ENCODE measurements at regions not wholly inside any gene's neighbourhood (a gene's known extent, or its start where the extent isn't known, plus 50 kb on each side); places are given as distances from the start of the nearest gene placed in this dataset.

DNA sequence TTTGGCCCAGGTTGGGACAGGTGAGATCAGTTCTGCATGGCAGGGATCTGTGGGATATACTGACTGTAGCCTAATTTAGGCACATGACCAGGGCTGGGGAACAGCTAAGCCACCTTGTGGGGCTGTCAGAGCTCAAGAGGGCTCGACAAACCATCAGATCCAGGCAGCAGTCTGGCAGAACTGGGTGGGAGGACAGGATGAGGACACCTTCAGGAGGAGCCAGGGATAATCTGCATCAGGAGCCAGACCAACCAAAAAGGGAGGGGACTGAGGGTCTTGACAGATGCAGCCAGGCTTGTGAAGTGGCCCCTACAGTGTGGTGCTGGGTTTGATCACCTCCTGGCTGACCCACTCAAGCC is 123.4 kb downstream of the MAFB start:
- no peak for DNase-seq
- Mint-ChIP-seq H3K36me3 (ENCODE audit: low read depth) (no peaks in the 10 kb centered on the region), H3K9me3 (peaks cover 1% of the 10 kb centered on the region), H3K27me3 (peaks cover 4% of the 10 kb centered on the region), H3K27ac (no peak overlapping the region), H3K4me3 (no peak overlapping the region), H3K4me1 (ENCODE audit: low read depth) (no peaks in the 10 kb centered on the region)
- ChIA-PET POLR2A (no interaction called here), CTCF (no interaction called here)
- ATAC-seq, result no peak
- intact Hi-C loops (cut with micrococcal nuclease), result no loop called here
- TF ChIP-seq, protein P1, sequence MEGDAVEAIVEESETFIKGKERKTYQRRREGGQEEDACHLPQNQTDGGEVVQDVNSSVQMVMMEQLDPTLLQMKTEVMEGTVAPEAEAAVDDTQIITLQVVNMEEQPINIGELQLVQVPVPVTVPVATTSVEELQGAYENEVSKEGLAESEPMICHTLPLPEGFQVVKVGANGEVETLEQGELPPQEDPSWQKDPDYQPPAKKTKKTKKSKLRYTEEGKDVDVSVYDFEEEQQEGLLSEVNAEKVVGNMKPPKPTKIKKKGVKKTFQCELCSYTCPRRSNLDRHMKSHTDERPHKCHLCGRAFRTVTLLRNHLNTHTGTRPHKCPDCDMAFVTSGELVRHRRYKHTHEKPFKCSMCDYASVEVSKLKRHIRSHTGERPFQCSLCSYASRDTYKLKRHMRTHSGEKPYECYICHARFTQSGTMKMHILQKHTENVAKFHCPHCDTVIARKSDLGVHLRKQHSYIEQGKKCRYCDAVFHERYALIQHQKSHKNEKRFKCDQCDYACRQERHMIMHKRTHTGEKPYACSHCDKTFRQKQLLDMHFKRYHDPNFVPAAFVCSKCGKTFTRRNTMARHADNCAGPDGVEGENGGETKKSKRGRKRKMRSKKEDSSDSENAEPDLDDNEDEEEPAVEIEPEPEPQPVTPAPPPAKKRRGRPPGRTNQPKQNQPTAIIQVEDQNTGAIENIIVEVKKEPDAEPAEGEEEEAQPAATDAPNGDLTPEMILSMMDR (IDR thresholded peaks at IDR 0.05), result no peak

DNA sequence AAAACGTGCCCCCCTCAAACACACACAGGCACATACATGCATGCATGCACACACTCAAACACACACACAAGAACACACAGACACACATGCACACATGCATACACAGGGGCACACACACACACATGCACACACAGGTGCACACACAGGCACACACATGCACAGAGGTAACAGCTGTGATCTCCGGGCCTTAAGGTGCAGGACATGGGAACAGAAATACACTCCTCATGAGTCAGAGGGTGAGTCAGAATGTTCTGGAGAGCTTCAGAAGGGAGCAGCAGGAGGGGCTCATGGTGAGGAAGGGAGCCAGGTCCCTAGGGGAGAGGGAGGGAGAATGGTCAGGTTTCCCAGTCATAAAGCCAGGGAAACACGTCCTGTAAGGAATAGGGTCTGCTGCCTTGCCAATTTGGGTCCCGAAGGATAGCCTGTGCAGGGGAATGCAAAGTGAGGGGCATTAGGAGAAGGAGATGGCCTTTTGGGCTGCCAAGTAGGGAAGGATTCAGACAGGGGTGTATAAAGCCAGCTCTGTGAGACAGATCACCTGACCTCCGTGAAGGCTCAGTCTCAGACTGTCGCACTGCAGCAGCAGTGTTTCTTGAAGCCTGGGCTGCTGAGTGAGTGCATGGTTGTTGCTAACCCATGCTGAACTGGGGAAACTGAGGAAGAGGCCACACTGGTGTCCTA is 123.9 kb downstream of the MAFB start:
- H3K27ac Mint-ChIP-seq, result no peak overlapping the region
- no peak for DNase-seq
- CTCF ChIA-PET, result no interaction called here

DNA sequence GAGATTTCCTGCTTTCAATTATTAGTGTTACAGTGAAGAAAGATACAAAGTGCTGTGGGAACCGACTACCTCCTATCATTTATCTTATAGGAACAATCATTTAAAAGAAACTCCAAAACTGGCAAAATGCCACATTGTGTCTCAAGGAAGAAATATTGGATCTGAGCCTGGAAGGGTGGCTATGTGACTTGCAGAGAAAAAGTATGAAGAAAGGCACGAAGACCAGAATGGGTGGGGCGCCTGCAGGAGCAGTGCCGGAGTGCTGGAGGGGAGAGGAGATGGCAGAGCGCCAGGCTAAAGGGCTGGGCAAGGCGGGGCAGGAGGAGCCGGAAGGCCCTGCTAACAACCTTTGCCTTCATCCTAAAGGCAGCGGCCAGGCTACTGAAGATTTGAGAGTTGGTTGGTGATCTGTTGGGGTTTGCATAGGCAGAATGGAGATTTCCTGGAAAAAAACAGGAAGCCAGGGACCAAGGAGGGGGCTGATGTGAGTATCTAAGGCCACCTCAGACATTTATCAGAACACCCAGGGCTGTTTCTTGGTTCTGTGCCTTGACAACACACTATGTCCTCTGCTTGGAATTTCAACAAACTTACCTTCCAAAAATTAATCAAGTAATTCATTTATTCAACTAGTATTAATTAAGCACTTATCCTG is 125.6 kb downstream of the MAFB start:
- Mint-ChIP-seq H3K27me3 (peaks cover 2% of the 10 kb centered on the region), H3K36me3 (ENCODE audit: low read depth) (no peaks in the 10 kb centered on the region), H3K4me3 (no peak overlapping the region), H3K9me3 (no peaks in the 10 kb centered on the region), H3K4me1 (ENCODE audit: low read depth) (no peaks in the 10 kb centered on the region), H3K27ac (no peak overlapping the region)
- intact Hi-C loops (cut with micrococcal nuclease), result no loop called here
- CTCF ChIA-PET, result no interaction called here
- DNase-seq (no peak), ATAC-seq (no peak)
- POLR2A ChIA-PET, result no interaction called here
- TF ChIP-seq, protein P1 (IDR thresholded peaks at IDR 0.05), result no peak

More for the DNA sequence above, 123.9 kb downstream of the MAFB start:
- no peak for ATAC-seq
- TF ChIP-seq, protein P1 (IDR thresholded peaks at IDR 0.05), result no peak
- POLR2A ChIA-PET, result no interaction called here
- Mint-ChIP-seq H3K9me3 (no peaks in the 10 kb centered on the region), H3K27me3 (peaks cover 4% of the 10 kb centered on the region), H3K4me1 (ENCODE audit: low read depth) (no peaks in the 10 kb centered on the region), H3K36me3 (ENCODE audit: low read depth) (no peaks in the 10 kb centered on the region), H3K4me3 (no peak overlapping the region)
- intact Hi-C loops (cut with micrococcal nuclease), result no loop called here

DNA sequence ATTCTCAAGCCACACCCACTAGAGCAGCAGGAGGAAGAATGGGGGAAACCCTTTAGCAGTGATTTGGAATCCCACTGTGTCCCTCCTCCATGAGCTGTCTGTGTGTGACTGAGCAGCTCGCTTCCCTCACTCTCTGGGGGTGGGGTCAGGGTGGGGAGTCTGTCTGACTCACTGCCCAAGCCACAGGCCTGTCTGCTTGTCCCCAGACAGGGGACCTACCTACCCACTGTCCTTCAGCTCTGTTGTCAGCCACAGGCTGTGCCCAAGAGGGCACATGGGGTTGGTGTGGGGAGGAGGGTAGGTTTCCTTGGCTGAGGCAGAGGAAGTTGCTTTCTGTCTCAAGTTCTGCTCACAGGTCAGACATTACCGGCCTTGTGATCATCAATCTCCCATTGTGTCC is 127.0 kb downstream of the MAFB start:
- H3K4me3 Mint-ChIP-seq, result no peak overlapping the region
- POLR2A ChIA-PET, result no interaction called here
- TF ChIP-seq, protein P1 (IDR thresholded peaks at IDR 0.05), result no peak
- no peaks in the 10 kb centered on the region for H3K36me3 Mint-ChIP-seq (ENCODE audit: low read depth)
- H3K27me3 Mint-ChIP-seq, result peaks cover 2% of the 10 kb centered on the region
- H3K4me1 Mint-ChIP-seq (ENCODE audit: low read depth), result no peaks in the 10 kb centered on the region
- no peak for DNase-seq
- ATAC-seq, result no peak
- intact Hi-C loops (cut with micrococcal nuclease), result no loop called here
- H3K27ac Mint-ChIP-seq, result no peak overlapping the region
- CTCF ChIA-PET, result interaction anchor here (0.9 kb wide), 1 partner anchor 73 kb away, joined by 3 read pairs; no protein-coding TSS in a partner anchor
- no peaks in the 10 kb centered on the region for H3K9me3 Mint-ChIP-seq

DNA sequence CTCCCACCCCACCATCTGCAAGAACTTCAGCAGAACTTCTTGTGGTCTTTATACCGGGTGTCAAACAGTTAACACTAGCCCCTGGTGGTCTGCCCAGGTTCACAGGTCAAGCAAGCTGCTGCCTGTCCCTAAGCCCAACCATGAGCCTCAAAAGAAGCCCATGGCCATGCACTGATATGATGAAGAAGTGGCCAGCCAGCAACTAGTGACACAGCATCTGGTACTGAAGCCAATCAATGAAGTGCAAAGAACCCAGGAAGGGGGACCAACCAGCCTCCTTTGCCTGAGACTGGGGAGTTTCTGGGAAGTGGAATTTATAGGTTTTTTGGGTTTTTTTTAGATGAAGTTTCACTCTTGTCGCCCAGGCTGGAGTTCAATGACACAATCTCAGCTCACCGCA is 127.8 kb downstream of the MAFB start:
- ChIA-PET CTCF (no interaction called here), POLR2A (no interaction called here)
- H3K27me3 Mint-ChIP-seq, result peaks cover 2% of the 10 kb centered on the region
- no peaks in the 10 kb centered on the region for H3K9me3 Mint-ChIP-seq
- H3K4me3 Mint-ChIP-seq, result no peak overlapping the region
- H3K4me1 Mint-ChIP-seq (ENCODE audit: low read depth), result no peaks in the 10 kb centered on the region
- intact Hi-C loops (cut with micrococcal nuclease), result no loop called here
- ATAC-seq (no peak), DNase-seq (no peak)
- no peak overlapping the region for H3K27ac Mint-ChIP-seq
- TF ChIP-seq, protein P1 (IDR thresholded peaks at IDR 0.05), result no peak
- no peaks in the 10 kb centered on the region for H3K36me3 Mint-ChIP-seq (ENCODE audit: low read depth)

Measured in activated CD8-positive, alpha-beta T cell treated with anti-CD3 and anti-CD28 coated beads for 36 hours (primary cell).